GM12874 (cell line): ENCODE measurements at regions not wholly inside any gene's neighbourhood (a gene's known extent, or its start where the extent isn't known, plus 50 kb on each side); places are given as distances from the start of the nearest gene placed in this dataset.

Experiments used
- TF ChIP-seq, protein P1 (sequence below): IDR thresholded peaks from 2 replicates; pipeline ENCODE4 v1.5.1; 2011; ENCODE audit warnings: low read depth, mild to moderate bottlenecking, control low read depth, low read length, moderate library complexity; ENCODE audit not compliant: insufficient read depth

DNA sequence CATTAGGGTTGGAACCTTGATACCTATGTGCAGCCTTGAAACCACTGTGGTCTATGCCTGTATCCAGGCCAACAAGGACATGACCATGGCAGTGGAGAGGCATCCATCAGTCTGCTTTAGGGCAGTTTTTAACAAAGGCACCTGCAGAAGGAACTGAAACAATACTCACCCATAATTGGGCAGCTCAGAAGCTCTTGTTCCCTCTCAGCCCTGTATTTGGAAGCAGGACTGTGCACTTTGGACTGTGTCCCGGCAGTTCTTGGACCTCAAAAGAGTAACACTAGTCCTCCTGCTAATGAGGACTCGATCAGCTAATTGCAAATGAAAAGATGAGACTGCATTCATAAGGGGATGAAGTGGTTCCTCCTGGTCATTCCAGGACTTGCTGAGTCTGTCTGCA is 500.2 kb upstream of the TNP1 start:
- TF ChIP-seq, protein P1, sequence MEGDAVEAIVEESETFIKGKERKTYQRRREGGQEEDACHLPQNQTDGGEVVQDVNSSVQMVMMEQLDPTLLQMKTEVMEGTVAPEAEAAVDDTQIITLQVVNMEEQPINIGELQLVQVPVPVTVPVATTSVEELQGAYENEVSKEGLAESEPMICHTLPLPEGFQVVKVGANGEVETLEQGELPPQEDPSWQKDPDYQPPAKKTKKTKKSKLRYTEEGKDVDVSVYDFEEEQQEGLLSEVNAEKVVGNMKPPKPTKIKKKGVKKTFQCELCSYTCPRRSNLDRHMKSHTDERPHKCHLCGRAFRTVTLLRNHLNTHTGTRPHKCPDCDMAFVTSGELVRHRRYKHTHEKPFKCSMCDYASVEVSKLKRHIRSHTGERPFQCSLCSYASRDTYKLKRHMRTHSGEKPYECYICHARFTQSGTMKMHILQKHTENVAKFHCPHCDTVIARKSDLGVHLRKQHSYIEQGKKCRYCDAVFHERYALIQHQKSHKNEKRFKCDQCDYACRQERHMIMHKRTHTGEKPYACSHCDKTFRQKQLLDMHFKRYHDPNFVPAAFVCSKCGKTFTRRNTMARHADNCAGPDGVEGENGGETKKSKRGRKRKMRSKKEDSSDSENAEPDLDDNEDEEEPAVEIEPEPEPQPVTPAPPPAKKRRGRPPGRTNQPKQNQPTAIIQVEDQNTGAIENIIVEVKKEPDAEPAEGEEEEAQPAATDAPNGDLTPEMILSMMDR = no peak

- TF ChIP-seq, protein P1 = no peak
These were observed 498.2 kb upstream of the TNP1 start for GRCh38 chr2:217357886-217358620.

- TF ChIP-seq, protein P1 = no peak
These were observed 496.9 kb upstream of the TNP1 start for GRCh38 chr2:217356781-217357180.

- TF ChIP-seq, protein P1 = no peak
These were observed 496.3 kb upstream of the TNP1 start for GRCh38 chr2:217356142-217356541.

- TF ChIP-seq, protein P1 = no peak
These were observed 493.7 kb upstream of the TNP1 start for GRCh38 chr2:217353591-217353990.

DNA sequence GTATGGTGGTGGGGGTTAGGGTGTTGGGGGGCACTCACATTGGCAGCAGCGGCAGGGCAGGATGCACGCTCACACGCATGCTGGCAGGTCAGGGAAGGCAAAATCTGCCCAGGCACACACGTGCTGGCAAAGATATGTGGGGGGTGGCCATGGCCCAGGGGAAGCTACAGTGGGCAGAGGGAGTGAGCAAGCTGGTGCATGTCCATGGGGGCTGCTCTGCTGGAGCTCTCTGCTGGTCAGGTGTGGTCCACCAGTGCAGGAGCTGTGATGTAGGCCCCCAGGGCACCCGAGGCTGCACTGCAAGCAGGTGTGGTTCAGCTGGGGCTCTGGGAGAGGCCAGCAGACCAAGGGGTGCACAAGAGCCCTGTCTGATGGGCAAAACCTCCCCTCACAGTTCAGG is 491.5 kb upstream of the TNP1 start:
- TF ChIP-seq, protein P1 = no peak

GRCh38 chr2:217349251-217349650 is 489.4 kb upstream of the TNP1 start:
- TF ChIP-seq, protein P1 = no peak
